Fibroblast of lung (primary cell): ENCODE measurements at regions not wholly inside any gene's neighbourhood (a gene's known extent, or its start where the extent isn't known, plus 50 kb on each side); places are given as distances from the start of the nearest gene placed in this dataset.

Experiments used
- DNase-seq, 2 donors: peaks; one replicate each; pipeline versions ENCODE4 v3.0.0 to v3.0.0-alpha.2; 2010; ENCODE audit warnings: low read depth in 2 of 2
- H2AFZ ChIP-seq: 2 replicates; pipeline ENCODE4 v1.5.1; 2012; ENCODE audit warnings: low read length, control low read depth, inconsistent platforms
- H3K27ac ChIP-seq: 2 replicates; pipeline ENCODE4 v1.5.1; 2011; ENCODE audit warnings: low read length, control low read depth; ENCODE audit not compliant: insufficient read depth
- H3K27me3 ChIP-seq: 2 replicates; pipeline ENCODE4 v1.5.1; 2011; ENCODE audit warnings: mild to moderate bottlenecking, low read length; ENCODE audit not compliant: control insufficient read depth, insufficient read depth
- H3K36me3 ChIP-seq: 2 replicates; pipeline ENCODE4 v1.5.1; 2011; ENCODE audit warnings: low read length; ENCODE audit not compliant: control insufficient read depth, insufficient read depth
- H3K4me1 ChIP-seq: 2 replicates; pipeline ENCODE4 v1.5.1; 2011; ENCODE audit warnings: low read length; ENCODE audit not compliant: control insufficient read depth, insufficient read depth; ENCODE audit errors: extremely low read depth
- H3K4me2 ChIP-seq: 2 replicates; pipeline ENCODE4 v1.5.1; 2011; ENCODE audit warnings: low read length, control low read depth; ENCODE audit not compliant: insufficient read depth; ENCODE audit errors: extremely low read depth
- H3K4me3 ChIP-seq, 4 experiments: fragments of 200-600 bp in 1 of 4; sonication (generic) in 1 of 4; replicated peaks in 1 of 4; 2 replicates each; pipeline ENCODE4 v1.5.1; 2011 to 2016; ENCODE audit warnings: low read length in 4 of 4, low read depth in 3 of 4, mild to moderate bottlenecking in 3 of 4, control low read depth in 2 of 4, inconsistent platforms in 1 of 4, mixed read lengths in 1 of 4; ENCODE audit not compliant: insufficient read depth in 1 of 4; ENCODE audit errors: control extremely low read depth in 1 of 4
- H3K79me2 ChIP-seq: 2 replicates; pipeline ENCODE4 v1.5.1; 2012; ENCODE audit warnings: mild to moderate bottlenecking, low read length, inconsistent platforms; ENCODE audit not compliant: control insufficient read depth, insufficient read depth
- H3K9ac ChIP-seq: 2 replicates; pipeline ENCODE4 v1.5.1; 2011; ENCODE audit warnings: mild to moderate bottlenecking, low read length, control low read depth; ENCODE audit not compliant: insufficient read depth
- H3K9me3 ChIP-seq: 2 replicates; pipeline ENCODE4 v1.5.1; 2012; ENCODE audit warnings: low read depth, low read length; ENCODE audit not compliant: control insufficient read depth, insufficient read depth
- H4K20me1 ChIP-seq: 2 replicates; pipeline ENCODE4 v1.5.1; 2011; ENCODE audit warnings: low read length; ENCODE audit not compliant: control insufficient read depth, insufficient read depth; ENCODE audit errors: extremely low read depth
- EZH2 ChIP-seq: IDR thresholded peaks from 2 replicates; pipeline ENCODE4 v1.5.1; 2012; ENCODE audit warnings: low read length, control low read depth, mild to moderate bottlenecking; ENCODE audit errors: missing control alignments
- TF ChIP-seq, protein P1 (sequence below), 2 donors: IDR thresholded peaks in 1 of 2; conservative IDR thresholded peaks in 1 of 2; 1 replicate in 1 of 2; 2 replicates in 1 of 2; pipeline ENCODE4 v1.5.1; 2011 to 2012; ENCODE audit warnings: low read length in 2 of 2, control low read depth in 1 of 2, inconsistent platforms in 1 of 2, low read depth in 1 of 2, mild to moderate bottlenecking in 1 of 2

DNA sequence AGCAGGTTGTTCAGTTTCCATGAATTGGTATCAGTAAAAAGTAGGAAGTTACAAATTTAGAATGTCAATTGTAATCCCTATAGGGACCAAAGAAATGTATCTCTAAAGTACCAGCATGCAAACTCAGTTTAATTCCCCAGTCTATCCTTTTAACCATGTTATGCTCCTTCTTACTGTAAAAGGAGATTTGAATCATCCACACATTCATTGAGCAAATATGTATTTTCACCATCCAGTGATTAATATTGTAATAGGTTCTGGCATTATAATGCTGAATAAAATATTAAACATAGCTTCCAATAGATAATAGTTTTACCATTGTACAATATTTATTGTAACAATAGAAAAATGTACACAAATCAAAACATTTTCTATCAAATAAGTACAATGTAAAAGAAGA is 228.2 kb upstream of the SEMA3A start:
- Histone ChIP-seq H3K36me3 (no peaks in the 10 kb centered on the region), H3K9me3 (no peaks in the 10 kb centered on the region), H3K27me3 (no peaks in the 10 kb centered on the region), H3K4me1 (no peaks in the 10 kb centered on the region), H3K27ac (no peak overlapping the region), H3K4me3 (no peak overlapping the region), H3K9ac (no peak overlapping the region), H3K79me2 (no peaks in the 10 kb centered on the region), H4K20me1 (no peaks in the 10 kb centered on the region), H2AFZ (peak overlapping the region; percentile 41), H3K4me2 (no peak overlapping the region)
- TF ChIP-seq, protein P1, sequence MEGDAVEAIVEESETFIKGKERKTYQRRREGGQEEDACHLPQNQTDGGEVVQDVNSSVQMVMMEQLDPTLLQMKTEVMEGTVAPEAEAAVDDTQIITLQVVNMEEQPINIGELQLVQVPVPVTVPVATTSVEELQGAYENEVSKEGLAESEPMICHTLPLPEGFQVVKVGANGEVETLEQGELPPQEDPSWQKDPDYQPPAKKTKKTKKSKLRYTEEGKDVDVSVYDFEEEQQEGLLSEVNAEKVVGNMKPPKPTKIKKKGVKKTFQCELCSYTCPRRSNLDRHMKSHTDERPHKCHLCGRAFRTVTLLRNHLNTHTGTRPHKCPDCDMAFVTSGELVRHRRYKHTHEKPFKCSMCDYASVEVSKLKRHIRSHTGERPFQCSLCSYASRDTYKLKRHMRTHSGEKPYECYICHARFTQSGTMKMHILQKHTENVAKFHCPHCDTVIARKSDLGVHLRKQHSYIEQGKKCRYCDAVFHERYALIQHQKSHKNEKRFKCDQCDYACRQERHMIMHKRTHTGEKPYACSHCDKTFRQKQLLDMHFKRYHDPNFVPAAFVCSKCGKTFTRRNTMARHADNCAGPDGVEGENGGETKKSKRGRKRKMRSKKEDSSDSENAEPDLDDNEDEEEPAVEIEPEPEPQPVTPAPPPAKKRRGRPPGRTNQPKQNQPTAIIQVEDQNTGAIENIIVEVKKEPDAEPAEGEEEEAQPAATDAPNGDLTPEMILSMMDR (conservative IDR thresholded peaks at IDR 0.05 in 1 of 2, IDR thresholded peaks at IDR 0.05 in 1 of 2; ENCODE audit: low read depth in 1 of 2, low read length in 2 of 2): no peak
- no peak for TF ChIP-seq EZH2
- peak; percentile 14 to 38 for DNase-seq

DNA sequence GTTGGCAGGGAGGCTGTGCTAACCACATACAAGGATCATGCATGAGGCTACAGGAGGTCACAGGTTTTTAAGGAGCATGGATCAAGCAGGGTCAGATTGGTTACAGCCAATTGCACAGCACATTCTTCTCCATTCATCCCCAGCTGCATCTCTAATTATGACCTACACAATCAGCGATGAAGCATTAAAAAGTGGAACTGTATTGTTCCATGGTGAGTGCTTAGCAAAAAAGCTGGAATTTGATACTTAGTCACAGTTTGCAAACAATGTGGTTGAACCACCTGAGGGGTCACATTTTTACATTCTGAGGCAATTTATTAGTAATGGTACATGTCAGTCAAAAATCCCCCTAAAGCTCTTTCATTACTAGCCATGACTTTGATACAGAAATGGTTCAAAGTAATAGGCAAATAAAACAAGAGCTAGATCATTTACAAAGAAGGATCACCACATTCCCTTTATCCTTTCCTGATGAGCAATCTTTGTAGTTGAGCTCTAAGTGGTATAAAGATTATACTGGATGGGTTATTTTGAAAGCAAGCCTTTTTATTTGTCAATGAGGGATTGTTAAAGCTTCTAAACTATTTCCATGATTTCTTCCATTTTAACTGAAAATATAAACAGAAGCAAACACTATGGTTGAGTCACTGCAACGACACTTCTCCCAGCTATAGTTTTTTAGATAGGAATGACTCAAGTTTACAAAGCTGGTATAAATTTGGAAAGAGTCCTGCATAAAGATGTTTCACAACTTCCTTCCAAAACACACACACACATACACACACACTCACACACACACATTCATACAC is 217.8 kb upstream of the SEMA3A start:
- peak overlapping the region in 3 of 4 experiments; percentile 6 to 23 (median 18) for H3K4me3 ChIP-seq
- no peaks in the 10 kb centered on the region for H3K36me3 ChIP-seq
- peak overlapping the region; percentile 39 for H2AFZ ChIP-seq
- H3K4me1 ChIP-seq: peaks cover 4% of the 10 kb centered on the region
- H3K79me2 ChIP-seq: no peaks in the 10 kb centered on the region
- peak overlapping the region; percentile 89 for H3K4me2 ChIP-seq
- H3K27ac ChIP-seq: peak overlapping the region; percentile 79
- H3K9me3 ChIP-seq: no peaks in the 10 kb centered on the region
- DNase-seq: peak; percentile 97 to 99
- no peak for TF ChIP-seq EZH2
- TF ChIP-seq, protein P1 (conservative IDR thresholded peaks at IDR 0.05 in 1 of 2, IDR thresholded peaks at IDR 0.05 in 1 of 2; ENCODE audit: low read depth in 1 of 2, low read length in 2 of 2): no peak
- no peaks in the 10 kb centered on the region for H4K20me1 ChIP-seq
- H3K9ac ChIP-seq: no peak overlapping the region
- no peaks in the 10 kb centered on the region for H3K27me3 ChIP-seq

DNA sequence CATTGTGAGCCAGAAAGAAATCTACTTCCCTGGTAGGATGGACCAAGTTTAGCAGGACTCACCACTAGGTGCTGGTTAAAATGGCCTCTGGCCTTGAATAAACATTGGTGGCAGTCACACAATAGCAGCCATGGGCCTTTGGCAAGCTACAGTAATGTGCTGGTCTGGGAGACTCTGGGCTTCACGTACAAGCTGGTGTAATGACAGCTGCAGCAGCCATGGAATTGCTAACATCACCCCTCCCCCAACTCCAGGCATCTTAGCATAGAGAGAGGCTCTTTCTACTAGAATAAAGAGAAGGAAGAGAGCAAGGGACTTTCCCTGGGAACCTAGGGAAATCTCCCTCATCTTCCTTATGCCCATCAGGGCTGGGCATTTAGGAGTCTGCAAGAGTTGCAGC is 205.1 kb upstream of the SEMA3A start:
- H3K27me3 ChIP-seq: no peaks in the 10 kb centered on the region
- H3K36me3 ChIP-seq: no peaks in the 10 kb centered on the region
- TF ChIP-seq, protein P1 (conservative IDR thresholded peaks at IDR 0.05 in 1 of 2, IDR thresholded peaks at IDR 0.05 in 1 of 2; ENCODE audit: low read depth in 1 of 2, low read length in 2 of 2): no peak
- no peak for TF ChIP-seq EZH2
- no peak overlapping the region for H3K4me3 ChIP-seq
- no peaks in the 10 kb centered on the region for H3K79me2 ChIP-seq
- no peak for DNase-seq
- H3K27ac ChIP-seq: no peak overlapping the region
- no peaks in the 10 kb centered on the region for H4K20me1 ChIP-seq
- H3K9ac ChIP-seq: no peak overlapping the region
- no peaks in the 10 kb centered on the region for H3K9me3 ChIP-seq
- H2AFZ ChIP-seq: no peak overlapping the region
- H3K4me2 ChIP-seq: no peak overlapping the region
- no peaks in the 10 kb centered on the region for H3K4me1 ChIP-seq
